GM19035 (cell line): ENCODE measurements at regions not wholly inside any gene's neighbourhood (a gene's known extent, or its start where the extent isn't known, plus 50 kb on each side); places are given as distances from the start of the nearest gene placed in this dataset.

Experiments
- ATAC-seq: cut with Tn5 transposase; IDR thresholded peaks from one replicate; pipeline ENCODE4 v1.9.1; 2021; ENCODE audit not compliant: unreplicated experiment

- ATAC-seq, result no peak
These were observed 380.9 kb upstream of the HTR2A start for GRCh38 chr13:47277774-47278173.

- no peak for ATAC-seq
These were observed 371.4 kb upstream of the HTR2A start for GRCh38 chr13:47268270-47268669.

GRCh38 chr13:47258384-47258783, 361.5 kb upstream of the HTR2A start:
- ATAC-seq, result no peak

- no peak for ATAC-seq
These were observed 359.8 kb upstream of the HTR2A start for GRCh38 chr13:47256618-47257017.

- ATAC-seq, result no peak
These were observed 355.8 kb upstream of the HTR2A start for GRCh38 chr13:47252627-47253026.

GRCh38 chr13:47251771-47252170, 354.9 kb upstream of the HTR2A start:
- ATAC-seq, result no peak

GRCh38 chr13:47250146-47250545, 353.3 kb upstream of the HTR2A start:
- no peak for ATAC-seq

GRCh38 chr13:47249266-47249665, 352.4 kb upstream of the HTR2A start:
- no peak for ATAC-seq

- no peak for ATAC-seq
These were observed 344.6 kb upstream of the HTR2A start for GRCh38 chr13:47241446-47241845.

GRCh38 chr13:47239025-47239424, 342.2 kb upstream of the HTR2A start:
- no peak for ATAC-seq

- ATAC-seq, result no peak
These were observed 340.7 kb upstream of the HTR2A start for GRCh38 chr13:47237571-47237970.

GRCh38 chr13:47233734-47234133, 336.9 kb upstream of the HTR2A start:
- no peak for ATAC-seq

- no peak for ATAC-seq
These were observed 335.7 kb upstream of the HTR2A start for GRCh38 chr13:47232516-47232915.

GRCh38 chr13:47230155-47230554, 333.3 kb upstream of the HTR2A start:
- no peak for ATAC-seq

- ATAC-seq, result no peak
These were observed 329.7 kb upstream of the HTR2A start for GRCh38 chr13:47226516-47226915.

- no peak for ATAC-seq
These were observed 323.7 kb upstream of the HTR2A start for GRCh38 chr13:47220453-47221140.

GRCh38 chr13:47218611-47219010, 321.8 kb upstream of the HTR2A start:
- no peak for ATAC-seq

- no peak for ATAC-seq
These were observed 319.4 kb upstream of the HTR2A start for GRCh38 chr13:47216176-47216822.

- no peak for ATAC-seq
These were observed 318.9 kb upstream of the HTR2A start for GRCh38 chr13:47215736-47216135.

- ATAC-seq, result no peak
These were observed 316.2 kb upstream of the HTR2A start for GRCh38 chr13:47213047-47213446.

GRCh38 chr13:47211106-47211505, 314.3 kb upstream of the HTR2A start:
- no peak for ATAC-seq

GRCh38 chr13:47206111-47206510, 309.3 kb upstream of the HTR2A start:
- ATAC-seq, result no peak
